ENCODE measurements at regions not wholly inside any gene's neighbourhood (a gene's known extent, or its start where the extent isn't known, plus 50 kb on each side); places are given as distances from the start of the nearest gene placed in this dataset.

- TF ChIP-seq CTCF (IDR thresholded peaks at IDR 0.05; ENCODE audit: low read depth, low read length) (no peak), POLR2A (IDR thresholded peaks at IDR 0.05; ENCODE audit: extremely low read depth, insufficient read length) (no peak), MYC (IDR thresholded peaks at IDR 0.05; ENCODE audit: low read depth, low read length) (no peak)
These were observed 864.6 kb downstream of the TMEM121 start for GRCh38 chr14:106390947-106391346.

Measured in NB4 (cell line).